Calu3 (cell line): ENCODE measurements at regions not wholly inside any gene's neighbourhood (a gene's known extent, or its start where the extent isn't known, plus 50 kb on each side); places are given as distances from the start of the nearest gene placed in this dataset.
A peak's percentile ranks its signal among the peaks of the same experiment; 100 is the strongest.

Source experiments
- BruUV-seq: library from RNA; stranded (reverse); fragments of 400-500 nt; replicated peaks from 2 replicates; lab custom pipeline; 2021; lab: Mats Ljungman, UMichigan
- CTCF ChIA-PET: fragments of 300-600 bp; sonication (Branson Sonifier 250); formaldehyde crosslinking; loops from one replicate; lab custom pipeline; 2022; ENCODE audit warnings: antibody characterized with exemption; lab: Charles Lee
- DNase-seq: peaks from one replicate; pipeline ENCODE4 v3.0.0; 2022
- H3K27ac Mint-ChIP-seq: one replicate; pipeline ENCODE4 v1.8.0; 2022; ENCODE audit warnings: mixed read lengths; ENCODE audit not compliant: unreplicated experiment
- H3K27me3 Mint-ChIP-seq: one replicate; pipeline ENCODE4 v1.8.0; 2022; ENCODE audit warnings: mixed read lengths; ENCODE audit not compliant: unreplicated experiment
- H3K36me3 Mint-ChIP-seq: one replicate; pipeline ENCODE4 v1.8.0; 2022; ENCODE audit warnings: mild to moderate bottlenecking, moderate library complexity, mixed read lengths; ENCODE audit not compliant: insufficient read depth, unreplicated experiment
- H3K4me1 Mint-ChIP-seq: one replicate; pipeline ENCODE4 v1.8.0; 2022; ENCODE audit warnings: mild to moderate bottlenecking, low read depth, mixed read lengths; ENCODE audit not compliant: unreplicated experiment
- H3K4me3 Mint-ChIP-seq: one replicate; pipeline ENCODE4 v1.8.0; 2022; ENCODE audit warnings: mild to moderate bottlenecking, low read depth, moderate library complexity, mixed read lengths; ENCODE audit not compliant: unreplicated experiment
- H3K9me3 Mint-ChIP-seq: one replicate; pipeline ENCODE4 v1.8.0; 2022; ENCODE audit warnings: low read depth, mixed read lengths; ENCODE audit not compliant: unreplicated experiment
- CTCF ChIP-seq: fragments of 200-600 bp; IDR thresholded peaks from one replicate; pipeline ENCODE4 v1.8.0; 2022; ENCODE audit warnings: antibody characterized with exemption; ENCODE audit not compliant: unreplicated experiment
- intact Hi-C: fragments of 100-400 bp; cut with micrococcal nuclease; formaldehyde crosslinking; loops from one replicate; pipeline ENCODE4 v1.10.0; 2022; ENCODE audit not compliant: unreplicated experiment

- H3K4me3 Mint-ChIP-seq = peak overlapping the region; percentile 17
- no peaks in the 10 kb centered on the region for H3K27me3 Mint-ChIP-seq
- peaks cover 32% of the 10 kb centered on the region for H3K4me1 Mint-ChIP-seq
- H3K9me3 Mint-ChIP-seq = no peaks in the 10 kb centered on the region
- DNase-seq = peak; percentile 1
- no TSS peak for BruUV-seq
- H3K36me3 Mint-ChIP-seq = no peaks in the 10 kb centered on the region
- no peak for TF ChIP-seq CTCF
- peak overlapping the region; percentile 75 for H3K27ac Mint-ChIP-seq
- intact Hi-C loops = no loop called here
- CTCF ChIA-PET = no interaction called here
These were observed 242.9 kb upstream of the GK2 start for GRCh38 chr4:79650794-79651431.

DNA sequence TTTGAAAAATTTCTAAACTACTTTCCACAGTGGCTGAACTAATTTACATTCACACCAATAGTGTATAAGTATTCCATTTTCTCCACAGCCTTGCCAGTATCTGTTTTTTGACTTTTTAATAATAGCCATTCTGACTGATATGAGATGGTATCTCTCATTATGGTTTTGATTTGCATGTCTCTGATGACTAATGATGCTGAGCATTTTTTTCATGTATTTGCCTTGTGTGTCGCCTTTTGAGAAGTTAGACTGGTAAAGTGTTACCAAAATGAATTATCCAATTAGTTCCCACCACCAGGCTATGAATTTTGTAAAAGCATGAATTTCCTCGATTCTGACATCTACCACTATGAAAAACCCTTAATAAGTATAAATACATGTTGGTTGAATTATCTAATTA is 242.2 kb upstream of the GK2 start:
- Mint-ChIP-seq H3K4me3 (no peak overlapping the region), H3K9me3 (no peaks in the 10 kb centered on the region), H3K27ac (peak overlapping the region; percentile 75), H3K27me3 (no peaks in the 10 kb centered on the region), H3K4me1 (peaks cover 32% of the 10 kb centered on the region), H3K36me3 (no peaks in the 10 kb centered on the region)
- CTCF ChIA-PET = no interaction called here
- BruUV-seq = no TSS peak
- intact Hi-C loops = no loop called here
- no peak for DNase-seq
- TF ChIP-seq CTCF = no peak

- TF ChIP-seq CTCF = no peak
- no TSS peak for BruUV-seq
- H3K27me3 Mint-ChIP-seq = no peaks in the 10 kb centered on the region
- no peaks in the 10 kb centered on the region for H3K36me3 Mint-ChIP-seq
- H3K4me3 Mint-ChIP-seq = no peak overlapping the region
- H3K4me1 Mint-ChIP-seq = peaks cover 14% of the 10 kb centered on the region
- DNase-seq = no peak
- CTCF ChIA-PET = no interaction called here
- intact Hi-C loops = no loop called here
- H3K27ac Mint-ChIP-seq = no peak overlapping the region
- H3K9me3 Mint-ChIP-seq = no peaks in the 10 kb centered on the region
These were observed 237.9 kb upstream of the GK2 start for GRCh38 chr4:79645942-79646341.

DNA sequence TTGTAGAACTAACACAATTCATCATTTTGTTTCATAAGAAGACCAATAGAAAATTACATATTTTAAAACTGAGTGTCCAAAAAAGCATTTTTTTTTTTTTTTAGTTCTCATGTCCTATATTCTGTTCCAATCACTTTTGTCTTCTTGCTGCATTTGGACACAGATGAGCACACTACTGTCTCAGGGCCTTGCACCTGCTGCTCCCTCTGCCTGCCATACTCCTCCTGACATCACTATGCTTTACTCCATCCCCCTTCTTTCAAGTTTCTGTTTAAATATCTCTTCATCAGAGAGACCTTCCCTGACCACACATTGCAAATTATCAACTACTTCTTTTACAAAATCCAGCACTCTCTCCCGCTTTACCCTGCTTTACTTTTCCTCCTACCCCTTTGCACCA is 230.7 kb upstream of the GK2 start:
- H3K4me1 Mint-ChIP-seq = no peaks in the 10 kb centered on the region
- DNase-seq = no peak
- intact Hi-C loops = no loop called here
- no peaks in the 10 kb centered on the region for H3K36me3 Mint-ChIP-seq
- H3K9me3 Mint-ChIP-seq = no peaks in the 10 kb centered on the region
- no peak overlapping the region for H3K4me3 Mint-ChIP-seq
- H3K27ac Mint-ChIP-seq = no peak overlapping the region
- CTCF ChIA-PET = no interaction called here
- no TSS peak for BruUV-seq
- TF ChIP-seq CTCF = no peak
- H3K27me3 Mint-ChIP-seq = no peaks in the 10 kb centered on the region
